Dendritic cell treated with granulocyte-macrophage colony-stimulating factor and Interleukin-4, amounts not matched to agents 40 ng/mL and 50 ng/mL, for 4 days (primary cell): ENCODE measurements at regions not wholly inside any gene's neighbourhood (a gene's known extent, or its start where the extent isn't known, plus 50 kb on each side); places are given as distances from the start of the nearest gene placed in this dataset.
"Not testable (repeated sequence)": the region's sequence is repeated elsewhere in the genome, so short reads cannot be mapped to it uniquely, and the experiment has no call there.

Source experiments
- H3K27ac Mint-ChIP-seq: one replicate; pipeline ENCODE4 v1.8.0; 2022; ENCODE audit warnings: mild to moderate bottlenecking, mixed read lengths
- H3K27me3 Mint-ChIP-seq: one replicate; pipeline ENCODE4 v1.8.0; 2022; ENCODE audit warnings: mild to moderate bottlenecking, mixed read lengths
- H3K36me3 Mint-ChIP-seq: one replicate; pipeline ENCODE4 v1.8.0; 2022; ENCODE audit warnings: low read depth, mixed read lengths
- H3K4me1 Mint-ChIP-seq: one replicate; pipeline ENCODE4 v1.8.0; 2022; ENCODE audit warnings: low read depth, mixed read lengths
- H3K4me3 Mint-ChIP-seq: one replicate; pipeline ENCODE4 v1.8.0; 2022; ENCODE audit warnings: mild to moderate bottlenecking, moderate library complexity, mixed read lengths
- H3K9me3 Mint-ChIP-seq: one replicate; pipeline ENCODE4 v1.8.0; 2022; ENCODE audit warnings: mixed read lengths
- intact Hi-C: fragments of 100-400 bp; cut with micrococcal nuclease; formaldehyde crosslinking; loops from one replicate; pipeline ENCODE4 v1.15.0; 2022

- Mint-ChIP-seq H3K9me3 (no peaks in the 10 kb centered on the region), H3K4me1 (no peaks in the 10 kb centered on the region), H3K27ac (no peak overlapping the region), H3K36me3 (no peaks in the 10 kb centered on the region), H3K27me3 (peaks cover 4% of the 10 kb centered on the region), H3K4me3 (no peak overlapping the region)
- intact Hi-C loops = no loop called here
These were observed 338.7 kb downstream of the FBXW7 start for GRCh38 chr4:152197211-152197610.

GRCh38 chr4:152195888-152196287 is 340.0 kb downstream of the FBXW7 start:
- H3K4me1 Mint-ChIP-seq = no peaks in the 10 kb centered on the region
- H3K4me3 Mint-ChIP-seq = no peak overlapping the region
- intact Hi-C loops = no loop called here
- no peak overlapping the region for H3K27ac Mint-ChIP-seq
- H3K27me3 Mint-ChIP-seq = peaks cover 4% of the 10 kb centered on the region
- no peaks in the 10 kb centered on the region for H3K9me3 Mint-ChIP-seq
- no peaks in the 10 kb centered on the region for H3K36me3 Mint-ChIP-seq

GRCh38 chr4:152193059-152193458 is 342.8 kb downstream of the FBXW7 start:
- Mint-ChIP-seq H3K4me3 (no peak overlapping the region), H3K4me1 (peaks cover 8% of the 10 kb centered on the region), H3K27ac (no peak overlapping the region), H3K27me3 (no peaks in the 10 kb centered on the region), H3K36me3 (no peaks in the 10 kb centered on the region), H3K9me3 (no peaks in the 10 kb centered on the region)
- intact Hi-C loops = no loop called here

- Mint-ChIP-seq H3K9me3 (no peaks in the 10 kb centered on the region), H3K27me3 (peaks cover 1% of the 10 kb centered on the region), H3K27ac (no peak overlapping the region), H3K36me3 (no peaks in the 10 kb centered on the region), H3K4me3 (no peak overlapping the region), H3K4me1 (peaks cover 16% of the 10 kb centered on the region)
- intact Hi-C loops = no loop called here
These were observed 345.0 kb downstream of the FBXW7 start for GRCh38 chr4:152190907-152191306.

DNA sequence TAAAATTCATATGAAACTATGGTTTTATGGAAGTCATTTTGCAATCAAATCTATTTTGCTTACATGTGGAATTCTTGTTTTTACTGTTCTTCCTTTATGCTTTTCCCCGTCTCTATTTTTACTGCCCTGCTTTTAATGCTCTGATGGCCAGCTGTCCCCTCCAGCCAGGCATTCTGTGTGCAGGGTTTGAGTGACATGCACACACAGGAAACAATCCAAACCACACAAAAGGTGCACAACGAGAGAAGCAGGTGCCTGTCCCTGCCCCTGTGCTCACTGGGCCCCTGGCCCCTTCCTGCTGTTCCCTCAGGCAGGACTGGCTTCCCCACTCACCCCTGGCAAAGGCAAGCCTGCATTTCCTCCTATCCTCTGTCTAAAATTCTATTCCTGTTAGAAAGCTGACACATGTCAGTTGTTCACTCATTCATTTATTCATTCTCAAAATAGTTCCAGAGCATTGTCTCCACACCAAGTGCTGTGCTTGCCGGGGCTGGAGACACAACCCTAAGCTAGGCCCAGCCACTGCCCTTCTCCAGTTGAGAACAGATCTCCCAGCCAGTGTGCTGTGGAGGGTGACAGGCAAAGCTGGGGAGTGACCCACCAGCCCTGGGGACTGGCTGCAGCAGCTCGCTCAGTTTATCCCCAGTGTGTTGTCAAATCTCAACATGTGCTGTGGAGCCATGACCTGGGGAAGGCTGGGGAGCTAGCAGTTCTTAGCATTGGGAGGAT is 346.3 kb downstream of the FBXW7 start:
- Mint-ChIP-seq H3K27ac (peak overlapping the region; percentile 63), H3K36me3 (no peaks in the 10 kb centered on the region), H3K4me3 (no peak overlapping the region), H3K9me3 (no peaks in the 10 kb centered on the region), H3K27me3 (peaks cover 2% of the 10 kb centered on the region), H3K4me1 (peaks cover 24% of the 10 kb centered on the region)
- intact Hi-C loops = no loop called here

- Mint-ChIP-seq H3K4me3 (no peak overlapping the region), H3K9me3 (no peaks in the 10 kb centered on the region), H3K27ac (no peak overlapping the region), H3K4me1 (peaks cover 25% of the 10 kb centered on the region), H3K27me3 (peaks cover 2% of the 10 kb centered on the region), H3K36me3 (no peaks in the 10 kb centered on the region)
- intact Hi-C loops = no loop called here
These were observed 347.1 kb downstream of the FBXW7 start for GRCh38 chr4:152188801-152189200.

DNA sequence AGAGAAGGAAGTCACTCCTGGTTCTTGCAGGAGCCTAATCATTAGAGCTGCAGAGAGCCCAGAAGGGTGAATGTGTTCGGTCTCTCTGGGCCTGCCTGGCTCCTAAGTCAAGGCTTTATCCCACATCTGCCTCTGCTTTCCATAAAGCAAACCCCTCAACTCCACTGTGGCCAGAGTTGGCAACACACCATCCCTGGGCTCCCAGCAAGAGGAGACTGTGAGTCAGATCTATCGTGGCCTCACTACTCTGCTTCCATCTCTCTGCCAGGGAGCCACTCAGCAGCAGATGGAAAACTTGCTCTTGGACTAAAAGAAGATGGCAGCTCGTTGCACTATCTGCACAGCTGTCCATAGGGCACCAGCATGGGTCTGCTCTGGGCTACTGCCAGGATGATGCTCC is 348.2 kb downstream of the FBXW7 start:
- Mint-ChIP-seq H3K9me3 (no peaks in the 10 kb centered on the region), H3K36me3 (no peaks in the 10 kb centered on the region), H3K4me3 (no peak overlapping the region), H3K4me1 (peaks cover 32% of the 10 kb centered on the region), H3K27me3 (peaks cover 2% of the 10 kb centered on the region), H3K27ac (no peak overlapping the region)
- intact Hi-C loops = no loop called here

DNA sequence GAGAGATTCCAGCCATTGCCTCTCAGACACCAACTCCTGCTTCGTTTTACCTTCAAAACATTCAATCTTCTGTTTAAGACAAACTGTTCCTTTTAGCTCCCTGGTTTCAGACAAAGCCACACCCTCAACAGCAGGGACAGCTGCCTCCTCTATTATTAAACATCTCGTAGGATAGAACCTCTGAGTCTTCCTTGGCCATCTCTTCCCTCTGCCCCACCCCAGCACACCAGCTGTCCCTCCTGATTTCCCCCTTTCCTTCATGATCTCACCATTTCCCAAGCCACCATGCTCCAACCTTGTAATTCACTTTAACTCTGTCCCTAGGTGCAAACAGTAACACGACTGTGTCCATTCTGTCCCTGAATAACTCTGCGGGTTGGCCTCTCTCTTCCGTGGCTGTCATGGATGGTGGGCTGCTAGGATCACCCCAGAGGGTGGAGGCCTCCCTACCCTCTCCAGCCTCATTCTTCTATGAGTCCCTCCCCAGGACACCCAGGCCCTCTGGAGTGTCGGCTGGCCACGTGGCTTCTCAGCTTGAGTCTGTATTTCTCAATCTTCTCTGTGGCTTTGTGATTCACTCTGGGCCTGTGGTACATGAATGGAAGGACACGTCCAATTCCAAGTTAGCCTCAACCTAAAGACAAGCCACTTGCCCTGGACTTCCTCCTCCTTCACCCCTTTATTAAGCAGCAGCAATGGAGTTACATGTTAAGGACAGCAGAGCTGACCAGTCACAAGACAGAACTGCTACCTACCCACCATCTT is 349.9 kb downstream of the FBXW7 start:
- H3K4me1 Mint-ChIP-seq = peaks cover 32% of the 10 kb centered on the region
- no peak overlapping the region for H3K4me3 Mint-ChIP-seq
- no peaks in the 10 kb centered on the region for H3K9me3 Mint-ChIP-seq
- intact Hi-C loops = no loop called here
- H3K27me3 Mint-ChIP-seq = peaks cover 2% of the 10 kb centered on the region
- no peaks in the 10 kb centered on the region for H3K36me3 Mint-ChIP-seq
- peak overlapping the region; percentile 7 for H3K27ac Mint-ChIP-seq

DNA sequence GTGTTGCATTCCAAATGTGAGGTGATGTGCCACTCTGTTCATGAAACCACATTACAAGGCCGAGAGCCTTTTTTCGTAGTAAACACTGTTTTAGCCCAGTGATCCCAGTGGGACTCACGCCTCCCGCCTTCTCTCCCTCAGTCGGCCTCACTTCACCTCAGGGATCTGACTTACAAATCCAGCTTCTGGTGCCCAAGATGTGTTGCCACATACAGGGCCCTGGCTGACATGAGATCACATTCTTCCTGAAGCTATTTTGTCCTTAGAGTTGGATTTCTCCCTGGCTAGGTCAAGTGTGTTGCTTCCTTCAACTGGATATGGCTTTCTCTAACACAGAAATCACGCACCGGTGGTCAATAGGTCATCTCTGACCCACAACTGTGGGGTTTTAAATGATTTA is 354.7 kb downstream of the FBXW7 start:
- Mint-ChIP-seq H3K4me3 (no peak overlapping the region), H3K36me3 (no peaks in the 10 kb centered on the region), H3K4me1 (peaks cover 18% of the 10 kb centered on the region), H3K9me3 (no peaks in the 10 kb centered on the region), H3K27ac (no peak overlapping the region), H3K27me3 (peaks cover 3% of the 10 kb centered on the region)
- intact Hi-C loops = no loop called here

GRCh38 chr4:152180369-152180768 is 355.5 kb downstream of the FBXW7 start:
- intact Hi-C loops = no loop called here
- Mint-ChIP-seq H3K9me3 (no peaks in the 10 kb centered on the region), H3K27me3 (peaks cover 1% of the 10 kb centered on the region), H3K27ac (no peak overlapping the region), H3K4me3 (no peak overlapping the region), H3K4me1 (peaks cover 10% of the 10 kb centered on the region), H3K36me3 (no peaks in the 10 kb centered on the region)

DNA sequence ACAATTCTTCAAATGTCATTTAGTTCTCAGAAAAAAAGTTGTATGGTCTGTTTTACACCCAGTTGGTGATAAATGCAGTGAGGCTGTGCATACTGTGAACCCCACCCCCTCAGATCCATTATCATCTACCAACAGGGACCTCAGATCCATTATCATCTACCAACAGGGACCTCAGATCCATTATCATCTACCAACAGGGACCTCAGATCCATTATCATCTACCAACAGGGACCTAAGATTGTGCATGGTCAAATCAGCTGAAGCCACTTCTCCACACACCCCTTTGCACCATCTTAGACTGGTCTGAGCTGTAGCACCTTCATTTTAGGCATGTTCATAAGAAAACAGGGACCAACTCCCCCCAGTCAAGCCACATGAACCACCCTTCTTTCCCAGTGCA is 358.4 kb downstream of the FBXW7 start:
- H3K4me1 Mint-ChIP-seq, H3K27ac Mint-ChIP-seq, H3K27me3 Mint-ChIP-seq, intact Hi-C loops, H3K4me3 Mint-ChIP-seq, H3K9me3 Mint-ChIP-seq, H3K36me3 Mint-ChIP-seq: not testable (repeated sequence)

DNA sequence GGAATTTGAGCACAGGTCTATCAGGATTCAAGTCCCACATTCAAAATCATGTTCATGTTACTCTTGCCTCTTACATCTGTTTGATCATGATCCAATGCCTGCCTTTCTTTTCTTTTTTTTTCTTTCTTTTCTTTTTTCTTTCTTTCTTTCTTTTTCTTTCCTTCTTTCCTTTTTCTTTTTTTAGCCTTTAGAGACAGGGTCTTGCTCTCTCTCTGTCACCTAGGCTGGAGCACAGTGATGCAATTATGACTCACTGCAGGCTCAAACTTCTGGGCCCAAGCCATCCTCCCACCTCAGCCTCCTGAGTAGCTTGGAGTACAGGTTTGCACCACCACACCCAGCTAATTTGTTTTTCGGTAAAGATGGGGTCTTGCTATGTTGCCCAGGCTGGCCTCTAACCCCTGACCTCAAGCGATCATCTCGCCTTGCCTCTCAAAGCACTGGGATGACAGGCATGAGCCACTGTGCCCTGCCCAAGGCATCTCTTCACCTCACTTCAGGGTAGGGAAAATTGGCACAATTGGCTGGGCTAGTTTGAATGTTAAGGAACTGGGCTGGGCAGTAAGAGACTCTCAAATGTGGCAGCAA is 359.2 kb downstream of the FBXW7 start:
- peaks cover 1% of the 10 kb centered on the region for H3K27me3 Mint-ChIP-seq
- intact Hi-C loops = no loop called here
- H3K9me3 Mint-ChIP-seq = no peaks in the 10 kb centered on the region
- no peaks in the 10 kb centered on the region for H3K36me3 Mint-ChIP-seq
- H3K27ac Mint-ChIP-seq = no peak overlapping the region
- H3K4me1 Mint-ChIP-seq = no peaks in the 10 kb centered on the region
- H3K4me3 Mint-ChIP-seq = no peak overlapping the region

DNA sequence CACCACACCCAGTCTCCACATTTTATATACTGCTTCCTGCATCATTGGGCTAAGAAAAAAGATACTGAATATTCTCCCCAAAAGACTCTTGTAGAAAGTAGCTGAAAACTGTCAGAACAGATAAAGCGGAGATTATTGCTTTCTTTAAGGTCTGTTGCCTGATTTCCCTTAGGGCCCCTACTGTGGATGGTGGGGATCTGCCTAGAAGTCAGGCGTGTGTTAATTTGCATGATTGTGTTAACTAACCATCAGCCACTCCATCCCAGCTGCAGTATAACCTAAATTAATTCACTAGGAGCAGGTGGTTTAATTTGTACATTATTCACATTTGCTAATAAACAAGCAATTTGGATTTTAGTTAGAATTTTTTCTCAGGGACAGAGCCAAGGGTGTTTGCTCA is 360.3 kb downstream of the FBXW7 start:
- no peak overlapping the region for H3K27ac Mint-ChIP-seq
- no peaks in the 10 kb centered on the region for H3K9me3 Mint-ChIP-seq
- intact Hi-C loops = no loop called here
- peaks cover 1% of the 10 kb centered on the region for H3K27me3 Mint-ChIP-seq
- no peaks in the 10 kb centered on the region for H3K36me3 Mint-ChIP-seq
- H3K4me1 Mint-ChIP-seq = no peaks in the 10 kb centered on the region
- no peak overlapping the region for H3K4me3 Mint-ChIP-seq

GRCh38 chr4:152172146-152172545 is 363.7 kb downstream of the FBXW7 start:
- peaks cover 3% of the 10 kb centered on the region for H3K27me3 Mint-ChIP-seq
- H3K36me3 Mint-ChIP-seq = no peaks in the 10 kb centered on the region
- intact Hi-C loops = no loop called here
- H3K9me3 Mint-ChIP-seq = no peaks in the 10 kb centered on the region
- no peaks in the 10 kb centered on the region for H3K4me1 Mint-ChIP-seq
- no peak overlapping the region for H3K27ac Mint-ChIP-seq
- no peak overlapping the region for H3K4me3 Mint-ChIP-seq
